K562 (cell line): ENCODE measurements at regions not wholly inside any gene's neighbourhood (a gene's known extent, or its start where the extent isn't known, plus 50 kb on each side); places are given as distances from the start of the nearest gene placed in this dataset.

Experiments
- ATAC-seq: fragments of 200-7000 bp; cut with Tn5 transposase; 3 replicates; pipeline ENCODE4 v1.9.1; 2020; ENCODE audit warnings: moderate library complexity
- BruUV-seq: library from RNA; stranded (reverse); fragments of 400-500 nt; replicated peaks from 2 replicates; lab custom pipeline; 2021; lab: Mats Ljungman, UMichigan
- CTCF ChIA-PET: fragments of 300-600 bp; formaldehyde crosslinking; extraction: SDS; loops from one replicate; lab custom pipeline; 2021; ENCODE audit warnings: low intra/inter-chr PET ratio; lab: Yijun Ruan, JAX
- POLR2A ChIA-PET: fragments of 300-600, 350-650 bp; sonication (Branson Sonifier 250); formaldehyde crosslinking; extraction: SDS; loops from one replicate; lab custom pipeline; 2021; ENCODE audit warnings: antibody characterized with exemption, inconsistent platforms; lab: Yijun Ruan, JAX
- DNase-seq, 4 experiments: peaks; one replicate each; pipeline versions ENCODE4 v3.0.0 to v3.0.0-alpha.2; 2011 to 2018; ENCODE audit warnings: low spot score in 3 of 4, mixed read lengths in 3 of 4; ENCODE audit errors: extremely low read depth in 1 of 4
- FAIRE-seq: peaks from 2 replicates; lab custom pipeline; 2011; peaks lifted over from hg19 to GRCh38; lab: Jason Lieb, UNC
- H2AFZ ChIP-seq: 2 replicates; pipeline ENCODE4 v1.6.0; 2011; ENCODE audit warnings: low read depth, low read length, control low read depth, inconsistent platforms
- H3K27ac ChIP-seq: fragments of 200-600 bp; 3 replicates; pipeline ENCODE4 v1.8.0; 2011; ENCODE audit warnings: low read depth, mild to moderate bottlenecking, control low read depth, inconsistent platforms, low read length, moderate library complexity, mixed read lengths; ENCODE audit errors: extremely low read depth
- H3K27me3 ChIP-seq, 2 experiments: fragments of 300-600 bp in 1 of 2; 2 replicates in 1 of 2; 3 replicates in 1 of 2; pipeline versions ENCODE4 v1.6.0 to v1.8.0; 2011; ENCODE audit warnings: inconsistent platforms in 2 of 2, low read length in 2 of 2, mild to moderate bottlenecking in 1 of 2, mixed read lengths in 1 of 2, moderate library complexity in 1 of 2; ENCODE audit not compliant: control insufficient read depth in 2 of 2, insufficient read depth in 2 of 2
- H3K36me3 ChIP-seq: fragments of 300-600 bp; 3 replicates; pipeline ENCODE4 v1.8.0; 2011; ENCODE audit warnings: mild to moderate bottlenecking, low read length, inconsistent platforms; ENCODE audit not compliant: control insufficient read depth, insufficient read depth
- H3K4me1 ChIP-seq, 2 experiments: fragments of 200-600 bp in 1 of 2; replicated peaks in 1 of 2; 2 replicates in 1 of 2; 3 replicates in 1 of 2; pipeline versions ENCODE4 v1.5.1 to v1.8.0; 2011; ENCODE audit warnings: inconsistent platforms in 2 of 2, low read length in 2 of 2, mild to moderate bottlenecking in 1 of 2, mixed read lengths in 1 of 2, moderate library complexity in 1 of 2; ENCODE audit not compliant: control insufficient read depth in 2 of 2, insufficient read depth in 2 of 2
- H3K4me2 ChIP-seq: 2 replicates; pipeline ENCODE4 v1.6.1; 2011; ENCODE audit warnings: low read length, control low read depth, inconsistent platforms, mixed read lengths; ENCODE audit not compliant: insufficient read depth
- H3K4me3 ChIP-seq: fragments of 200-600 bp; sonication (generic), shearing (Covaris generic); 2 replicates; pipeline ENCODE4 v1.5.1; 2016; ENCODE audit warnings: control low read depth, inconsistent platforms
- H3K79me2 ChIP-seq: fragments of 200-600 bp; 3 replicates; pipeline ENCODE4 v1.8.0; 2011; ENCODE audit warnings: low read length, inconsistent platforms; ENCODE audit not compliant: control insufficient read depth, insufficient read depth
- H3K9ac ChIP-seq, 2 experiments: 2 replicates each; pipeline versions ENCODE4 v1.6.0 to v1.6.1; 2011; ENCODE audit warnings: low read depth in 2 of 2, low read length in 2 of 2, control low read depth in 1 of 2, inconsistent platforms in 1 of 2, mild to moderate bottlenecking in 1 of 2, mixed read lengths in 1 of 2; ENCODE audit not compliant: insufficient read depth in 1 of 2
- H3K9me1 ChIP-seq: one replicate; pipeline ENCODE4 v1.6.0; 2011; ENCODE audit warnings: inconsistent platforms, mild to moderate bottlenecking, low read length, moderate library complexity; ENCODE audit not compliant: control insufficient read depth, insufficient read depth
- H3K9me3 ChIP-seq: replicated peaks from 2 replicates; pipeline ENCODE4 v1.5.1; 2011; ENCODE audit warnings: low read depth, low read length, inconsistent platforms; ENCODE audit not compliant: control insufficient read depth, insufficient read depth
- H4K20me1 ChIP-seq: replicated peaks from 2 replicates; pipeline ENCODE4 v1.6.1; 2011; ENCODE audit warnings: low read length, inconsistent platforms, mixed read lengths; ENCODE audit not compliant: control insufficient read depth, insufficient read depth
- E2F1 ChIP-seq: sonication (generic); formaldehyde crosslinking; IDR thresholded peaks from 2 replicates; pipeline ENCODE4 v1.8.1; 2023; ENCODE audit warnings: mild to moderate bottlenecking, missing genetic modification reagents, moderate library complexity
- ERF ChIP-seq: fragments of 450-650 bp; formaldehyde crosslinking; IDR thresholded peaks from 2 replicates; pipeline ENCODE4 v1.4.0; 2020; ENCODE audit warnings: mild to moderate bottlenecking, mixed read lengths
- HDAC6 ChIP-seq: IDR thresholded peaks from 2 replicates; pipeline ENCODE4 v1.6.1; 2012; ENCODE audit warnings: low read depth, mild to moderate bottlenecking, control low read depth, inconsistent platforms, low read length, moderate library complexity
- IFI16 ChIP-seq: fragments of 250-450 bp; sonication (Bioruptor Pico); IDR thresholded peaks from 2 replicates; pipeline ENCODE4 v2.1.2; 2022; ENCODE audit warnings: mild to moderate bottlenecking, inconsistent platforms
- PTRF ChIP-seq: fragments of 450-650 bp; IDR thresholded peaks from 2 replicates; pipeline ENCODE4 v1.6.1; 2016; ENCODE audit warnings: mild to moderate bottlenecking, missing genetic modification characterization, missing compliant biosample characterization
- RBM34 ChIP-seq: fragments of 200-400 bp; formaldehyde crosslinking; IDR thresholded peaks from 2 replicates; pipeline ENCODE4 v1.6.1; 2018; ENCODE audit warnings: low read length, borderline replicate concordance; ENCODE audit not compliant: insufficient read depth
- RHOXF2B ChIP-seq: fragments of 250-450 bp; sonication (Bioruptor Pico); conservative IDR thresholded peaks from 2 replicates; pipeline ENCODE4 v1.5.1; 2021
- SP1 ChIP-seq: sonication (generic); formaldehyde crosslinking; IDR thresholded peaks from 2 replicates; pipeline ENCODE4 v1.8.1; 2022; ENCODE audit warnings: mild to moderate bottlenecking, missing genetic modification reagents
- TEAD2 ChIP-seq: fragments of 450-650 bp; IDR thresholded peaks from 2 replicates; pipeline ENCODE4 v1.6.1; 2016; ENCODE audit warnings: missing genetic modification characterization, control low read depth, missing compliant biosample characterization
- ZNF347 ChIP-seq: fragments of 450-650 bp; formaldehyde crosslinking; IDR thresholded peaks from 2 replicates; pipeline ENCODE4 v1.4.0; 2020; ENCODE audit warnings: low read depth, mild to moderate bottlenecking, moderate library complexity
- ZNF695 ChIP-seq: fragments of 450-650 bp; formaldehyde crosslinking; IDR thresholded peaks from 2 replicates; pipeline ENCODE4 v1.4.0; 2020; ENCODE audit warnings: mild to moderate bottlenecking, moderate library complexity
- ZNF707 ChIP-seq: fragments of 250-450 bp; sonication (Bioruptor Pico); conservative IDR thresholded peaks from 2 replicates; pipeline ENCODE4 v1.8.0; 2022; ENCODE audit warnings: inconsistent platforms, mild to moderate bottlenecking, moderate library complexity
- WGBS: fragments of 100-300 bp; shearing (Covaris generic); methylation state at CpG from one replicate; pipeline ENCODE4 v1.1.6; 2016; ENCODE audit warnings: low coverage, mixed read lengths; ENCODE audit not compliant: insufficient coverage; ENCODE audit errors: missing lambda C conversion rate; 5-methylcytosine and 5-hydroxymethylcytosine counted together
- in situ Hi-C: fragments of 300-500 bp; cut with MboI; formaldehyde crosslinking; loops from 4 replicates; pipeline ENCODE4 v1.15.0; 2018; ENCODE audit warnings: inconsistent platforms, mixed read lengths
- intact Hi-C: fragments of 100-400 bp; cut with micrococcal nuclease; formaldehyde crosslinking; loops from 2 replicates; pipeline ENCODE4 v1.14.2; 2022
- TF ChIP-seq, protein P1 (sequence below): fragments of 250-450 bp; sonication (Bioruptor Pico); IDR thresholded peaks from 2 replicates; pipeline ENCODE4 v1.8.0; 2021; ENCODE audit warnings: moderate library complexity, mild to moderate bottlenecking, inconsistent platforms
- TF ChIP-seq, protein P2 (sequence below): fragments of 250-450 bp; sonication (Bioruptor Pico); IDR thresholded peaks from 2 replicates; pipeline ENCODE4 v1.6.1; 2021; ENCODE audit warnings: mild to moderate bottlenecking
- TF ChIP-seq, protein P3 (sequence below): sonication (generic); formaldehyde crosslinking; IDR thresholded peaks from 2 replicates; pipeline ENCODE4 v1.8.1; 2023; ENCODE audit warnings: missing genetic modification reagents, mild to moderate bottlenecking, borderline replicate concordance

DNA sequence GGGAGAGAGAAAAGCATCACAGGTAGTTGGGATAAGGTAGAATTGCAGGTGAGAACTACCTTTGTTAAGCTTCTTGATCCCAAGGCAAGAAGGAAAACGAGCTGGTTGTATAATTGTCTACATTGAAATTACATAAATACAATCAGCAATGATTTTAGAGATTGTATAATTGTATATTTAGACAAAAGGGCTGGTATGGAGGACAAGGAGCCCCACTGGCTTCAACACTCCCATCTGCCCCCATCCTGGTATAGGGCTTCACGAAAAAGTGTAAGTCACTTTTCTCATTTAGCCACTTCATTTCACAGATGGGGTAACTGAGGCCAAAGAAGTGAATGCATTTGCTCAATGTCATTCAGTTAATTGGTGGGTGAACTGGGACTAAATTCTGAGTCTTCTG lies 103.3 kb downstream of the MYCN start (continued):
- no peak for TF ChIP-seq PTRF (tag)
- no peak for TF ChIP-seq RHOXF2B (CRISPR knock-in tag)
- TF ChIP-seq HDAC6, result no peak
- no peak for TF ChIP-seq TEAD2 (tag)
- TF ChIP-seq IFI16, result no peak
- TF ChIP-seq ZNF347 (CRISPR knock-in tag), result no peak
- TF ChIP-seq, protein P1, sequence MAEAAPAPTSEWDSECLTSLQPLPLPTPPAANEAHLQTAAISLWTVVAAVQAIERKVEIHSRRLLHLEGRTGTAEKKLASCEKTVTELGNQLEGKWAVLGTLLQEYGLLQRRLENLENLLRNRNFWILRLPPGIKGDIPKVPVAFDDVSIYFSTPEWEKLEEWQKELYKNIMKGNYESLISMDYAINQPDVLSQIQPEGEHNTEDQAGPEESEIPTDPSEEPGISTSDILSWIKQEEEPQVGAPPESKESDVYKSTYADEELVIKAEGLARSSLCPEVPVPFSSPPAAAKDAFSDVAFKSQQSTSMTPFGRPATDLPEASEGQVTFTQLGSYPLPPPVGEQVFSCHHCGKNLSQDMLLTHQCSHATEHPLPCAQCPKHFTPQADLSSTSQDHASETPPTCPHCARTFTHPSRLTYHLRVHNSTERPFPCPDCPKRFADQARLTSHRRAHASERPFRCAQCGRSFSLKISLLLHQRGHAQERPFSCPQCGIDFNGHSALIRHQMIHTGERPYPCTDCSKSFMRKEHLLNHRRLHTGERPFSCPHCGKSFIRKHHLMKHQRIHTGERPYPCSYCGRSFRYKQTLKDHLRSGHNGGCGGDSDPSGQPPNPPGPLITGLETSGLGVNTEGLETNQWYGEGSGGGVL (CRISPR knock-in tag), result no peak
- TF ChIP-seq, all 486 proteins: peak for 0

DNA sequence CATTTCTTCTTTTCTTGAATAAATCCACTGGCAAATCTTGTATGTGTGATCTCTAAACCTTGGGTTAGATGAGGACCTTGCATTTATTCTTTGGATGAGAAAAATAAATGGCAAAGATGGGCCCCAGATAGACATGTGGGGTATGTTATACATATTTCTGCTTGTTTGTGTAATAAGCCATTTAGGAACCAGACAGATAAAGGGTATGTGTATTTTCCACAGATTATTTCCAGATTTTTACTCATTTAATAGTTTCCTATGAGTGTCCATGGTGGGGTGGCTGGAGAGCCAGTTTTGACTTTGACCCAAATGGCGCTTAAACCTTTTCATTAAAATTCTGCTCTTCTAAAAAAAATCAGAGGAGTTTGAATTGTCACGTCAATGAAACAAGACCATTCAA lies 102.8 kb downstream of the MYCN start:
- Histone ChIP-seq H3K79me2 (no peaks in the 10 kb centered on the region), H3K9me1 (no peaks in the 10 kb centered on the region), H3K27ac (no peak overlapping the region), H3K36me3 (no peaks in the 10 kb centered on the region), H3K9me3 (no peaks in the 10 kb centered on the region), H3K4me2 (no peak overlapping the region), H3K4me1 (no peaks in the 10 kb centered on the region), H3K9ac (no peak overlapping the region), H3K27me3 (peaks cover 5 to 7% of the 10 kb centered on the region in 2 experiments; a peak in 3 of 5 replicates), H2AFZ (no peak overlapping the region), H4K20me1 (no peaks in the 10 kb centered on the region), H3K4me3 (no peak overlapping the region)
- ChIA-PET POLR2A (no interaction called here), CTCF (no interaction called here)
- in situ Hi-C loops (no loop called here), intact Hi-C loops (no loop called here)
- FAIRE-seq, result no peak
- WGBS, result 0% methylated on average over 2 of the region's 2 CpGs
- DNase-seq, result no peak
- ATAC-seq, result no peak
- no TSS peak for BruUV-seq
- TF ChIP-seq SP1 (CRISPR knock-in tag) (no peak), E2F1 (CRISPR knock-in tag) (no peak), ERF (CRISPR knock-in tag) (no peak), ZNF707 (CRISPR knock-in tag) (no peak), ZNF695 (no peak), RBM34 (no peak)
- TF ChIP-seq, protein P2, sequence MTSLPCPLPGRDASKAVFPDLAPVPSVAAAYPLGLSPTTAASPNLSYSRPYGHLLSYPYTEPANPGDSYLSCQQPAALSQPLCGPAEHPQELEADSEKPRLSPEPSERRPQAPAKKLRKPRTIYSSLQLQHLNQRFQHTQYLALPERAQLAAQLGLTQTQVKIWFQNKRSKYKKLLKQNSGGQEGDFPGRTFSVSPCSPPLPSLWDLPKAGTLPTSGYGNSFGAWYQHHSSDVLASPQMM (CRISPR knock-in tag), result no peak
- TF ChIP-seq, protein P3, sequence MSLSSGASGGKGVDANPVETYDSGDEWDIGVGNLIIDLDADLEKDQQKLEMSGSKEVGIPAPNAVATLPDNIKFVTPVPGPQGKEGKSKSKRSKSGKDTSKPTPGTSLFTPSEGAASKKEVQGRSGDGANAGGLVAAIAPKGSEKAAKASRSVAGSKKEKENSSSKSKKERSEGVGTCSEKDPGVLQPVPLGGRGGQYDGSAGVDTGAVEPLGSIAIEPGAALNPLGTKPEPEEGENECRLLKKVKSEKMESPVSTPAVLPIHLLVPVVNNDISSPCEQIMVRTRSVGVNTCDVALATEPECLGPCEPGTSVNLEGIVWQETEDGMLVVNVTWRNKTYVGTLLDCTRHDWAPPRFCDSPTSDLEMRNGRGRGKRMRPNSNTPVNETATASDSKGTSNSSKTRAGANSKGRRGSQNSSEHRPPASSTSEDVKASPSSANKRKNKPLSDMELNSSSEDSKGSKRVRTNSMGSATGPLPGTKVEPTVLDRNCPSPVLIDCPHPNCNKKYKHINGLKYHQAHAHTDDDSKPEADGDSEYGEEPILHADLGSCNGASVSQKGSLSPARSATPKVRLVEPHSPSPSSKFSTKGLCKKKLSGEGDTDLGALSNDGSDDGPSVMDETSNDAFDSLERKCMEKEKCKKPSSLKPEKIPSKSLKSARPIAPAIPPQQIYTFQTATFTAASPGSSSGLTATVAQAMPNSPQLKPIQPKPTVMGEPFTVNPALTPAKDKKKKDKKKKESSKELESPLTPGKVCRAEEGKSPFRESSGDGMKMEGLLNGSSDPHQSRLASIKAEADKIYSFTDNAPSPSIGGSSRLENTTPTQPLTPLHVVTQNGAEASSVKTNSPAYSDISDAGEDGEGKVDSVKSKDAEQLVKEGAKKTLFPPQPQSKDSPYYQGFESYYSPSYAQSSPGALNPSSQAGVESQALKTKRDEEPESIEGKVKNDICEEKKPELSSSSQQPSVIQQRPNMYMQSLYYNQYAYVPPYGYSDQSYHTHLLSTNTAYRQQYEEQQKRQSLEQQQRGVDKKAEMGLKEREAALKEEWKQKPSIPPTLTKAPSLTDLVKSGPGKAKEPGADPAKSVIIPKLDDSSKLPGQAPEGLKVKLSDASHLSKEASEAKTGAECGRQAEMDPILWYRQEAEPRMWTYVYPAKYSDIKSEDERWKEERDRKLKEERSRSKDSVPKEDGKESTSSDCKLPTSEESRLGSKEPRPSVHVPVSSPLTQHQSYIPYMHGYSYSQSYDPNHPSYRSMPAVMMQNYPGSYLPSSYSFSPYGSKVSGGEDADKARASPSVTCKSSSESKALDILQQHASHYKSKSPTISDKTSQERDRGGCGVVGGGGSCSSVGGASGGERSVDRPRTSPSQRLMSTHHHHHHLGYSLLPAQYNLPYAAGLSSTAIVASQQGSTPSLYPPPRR (CRISPR knock-in tag), result no peak
